ENCODE measurements at regions not wholly inside any gene's neighbourhood (a gene's known extent, or its start where the extent isn't known, plus 50 kb on each side); places are given as distances from the start of the nearest gene placed in this dataset.

GRCh38 chr15:47395076-47395475, 322.2 kb upstream of the SEMA6D start:
- Mint-ChIP-seq H3K27me3 (ENCODE audit: low read depth) (no peaks in the 10 kb centered on the region), H3K4me3 (no peak overlapping the region), H3K36me3 (ENCODE audit: insufficient read depth in 2 of 2) (no peaks in the 10 kb centered on the region), H3K4me1 (ENCODE audit: low read depth) (no peaks in the 10 kb centered on the region), H3K27ac (no peak overlapping the region), H3K9me3 (peaks cover 0 to 2% of the 10 kb centered on the region in 2 donors)
- no peak for ATAC-seq (replicated peaks in 1 of 2)
- DNase-seq = no peak

DNA sequence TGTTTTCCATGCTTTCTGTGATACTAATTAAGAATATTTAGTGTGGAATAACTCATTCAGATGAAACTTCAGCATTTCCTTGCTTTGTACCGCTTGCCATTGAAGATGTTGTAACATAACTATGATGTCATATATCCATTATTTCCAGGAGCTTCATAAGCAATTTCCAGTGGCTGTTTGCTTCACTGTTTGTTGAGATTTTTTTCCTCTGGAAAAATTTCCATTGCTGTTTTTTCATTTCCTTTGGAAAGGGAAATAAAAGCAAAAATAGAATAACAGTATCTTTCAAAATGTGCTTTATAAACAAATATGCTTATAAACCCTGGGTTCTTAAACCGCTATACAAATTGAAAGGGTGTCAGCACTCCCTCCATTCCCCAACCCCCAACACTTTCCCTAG, 319.6 kb upstream of the SEMA6D start:
- H3K4me3 Mint-ChIP-seq = no peak overlapping the region
- DNase-seq = no peak
- H3K4me1 Mint-ChIP-seq (ENCODE audit: low read depth) = no peaks in the 10 kb centered on the region
- no peaks in the 10 kb centered on the region for H3K27me3 Mint-ChIP-seq (ENCODE audit: low read depth)
- H3K36me3 Mint-ChIP-seq (ENCODE audit: insufficient read depth in 2 of 2) = no peaks in the 10 kb centered on the region
- no peak for ATAC-seq (replicated peaks in 1 of 2)
- H3K27ac Mint-ChIP-seq = no peak overlapping the region
- H3K9me3 Mint-ChIP-seq = peaks cover 0 to 3% of the 10 kb centered on the region in 2 donors

- Mint-ChIP-seq H3K4me3 (no peak overlapping the region), H3K27ac (no peak overlapping the region), H3K4me1 (ENCODE audit: low read depth) (no peaks in the 10 kb centered on the region), H3K9me3 (peaks cover 0 to 5% of the 10 kb centered on the region in 2 donors), H3K36me3 (ENCODE audit: insufficient read depth in 2 of 2) (no peaks in the 10 kb centered on the region), H3K27me3 (ENCODE audit: low read depth) (peaks cover under 1% of the 10 kb centered on the region)
- DNase-seq (no peak), ATAC-seq (replicated peaks in 1 of 2) (no peak)
Observed at GRCh38 chr15:47398132-47398531, 319.2 kb upstream of the SEMA6D start.

DNA sequence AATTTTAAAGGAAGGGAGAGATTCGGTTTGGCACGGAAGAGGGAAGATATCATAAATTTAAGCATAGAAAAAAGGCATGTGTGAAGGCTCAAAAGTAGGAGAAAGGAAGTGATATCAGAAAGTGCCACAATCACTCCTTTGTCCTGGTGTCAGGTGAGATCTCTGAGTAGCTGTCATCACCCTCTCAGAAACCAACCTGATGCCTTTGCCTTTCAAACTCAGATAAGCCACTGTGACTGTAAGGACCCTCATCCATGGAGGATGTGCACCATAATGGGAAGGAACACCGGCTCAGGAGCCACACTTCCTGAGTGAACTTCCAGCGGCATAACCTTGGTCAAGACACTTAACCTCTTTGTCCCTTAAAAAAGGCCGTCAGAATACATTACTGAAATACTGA, 318.7 kb upstream of the SEMA6D start:
- H3K27ac Mint-ChIP-seq = no peak overlapping the region
- no peak overlapping the region for H3K4me3 Mint-ChIP-seq
- peaks cover 5% of the 10 kb centered on the region for H3K27me3 Mint-ChIP-seq (ENCODE audit: low read depth)
- ATAC-seq (replicated peaks in 1 of 2) = no peak
- no peaks in the 10 kb centered on the region for H3K36me3 Mint-ChIP-seq (ENCODE audit: insufficient read depth in 2 of 2)
- DNase-seq = no peak
- peaks cover 0 to 5% of the 10 kb centered on the region in 2 donors for H3K9me3 Mint-ChIP-seq
- H3K4me1 Mint-ChIP-seq (ENCODE audit: low read depth) = no peaks in the 10 kb centered on the region

- ATAC-seq (replicated peaks in 1 of 2) (no peak), DNase-seq (no peak)
- H3K4me3 Mint-ChIP-seq = no peak overlapping the region
- no peaks in the 10 kb centered on the region for H3K4me1 Mint-ChIP-seq (ENCODE audit: low read depth)
- peaks cover 5% of the 10 kb centered on the region for H3K27me3 Mint-ChIP-seq (ENCODE audit: low read depth)
- H3K27ac Mint-ChIP-seq = no peak overlapping the region
- no peaks in the 10 kb centered on the region for H3K36me3 Mint-ChIP-seq (ENCODE audit: insufficient read depth in 2 of 2)
- H3K9me3 Mint-ChIP-seq = peaks cover 0 to 5% of the 10 kb centered on the region in 2 donors
Observed at GRCh38 chr15:47399100-47399499, 318.2 kb upstream of the SEMA6D start.

DNA sequence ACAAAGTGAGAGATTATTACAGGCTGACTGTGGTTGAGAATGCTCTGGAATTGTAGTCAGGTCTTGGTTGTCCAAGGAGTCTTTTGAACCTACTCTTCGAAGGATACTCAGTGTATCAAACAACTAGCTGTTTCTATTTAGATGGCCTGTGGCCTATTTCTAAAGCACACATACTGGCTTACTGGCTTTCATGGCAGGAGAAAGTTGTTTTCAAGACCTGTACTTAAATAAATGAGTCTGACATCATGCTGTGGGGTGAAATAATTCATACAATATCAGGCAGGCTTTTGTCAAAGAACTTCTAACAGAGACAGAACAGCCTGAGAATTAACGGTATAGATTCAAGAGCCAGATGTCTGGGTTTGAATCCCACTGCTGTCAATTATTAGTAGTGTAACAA, 316.7 kb upstream of the SEMA6D start:
- peaks cover 0 to 5% of the 10 kb centered on the region in 2 donors for H3K9me3 Mint-ChIP-seq
- no peak for ATAC-seq (replicated peaks in 1 of 2)
- peaks cover 5% of the 10 kb centered on the region for H3K27me3 Mint-ChIP-seq (ENCODE audit: low read depth)
- H3K36me3 Mint-ChIP-seq (ENCODE audit: insufficient read depth in 2 of 2) = no peaks in the 10 kb centered on the region
- no peak overlapping the region for H3K27ac Mint-ChIP-seq
- DNase-seq = no peak
- H3K4me1 Mint-ChIP-seq (ENCODE audit: low read depth) = no peaks in the 10 kb centered on the region
- no peak overlapping the region for H3K4me3 Mint-ChIP-seq

DNA sequence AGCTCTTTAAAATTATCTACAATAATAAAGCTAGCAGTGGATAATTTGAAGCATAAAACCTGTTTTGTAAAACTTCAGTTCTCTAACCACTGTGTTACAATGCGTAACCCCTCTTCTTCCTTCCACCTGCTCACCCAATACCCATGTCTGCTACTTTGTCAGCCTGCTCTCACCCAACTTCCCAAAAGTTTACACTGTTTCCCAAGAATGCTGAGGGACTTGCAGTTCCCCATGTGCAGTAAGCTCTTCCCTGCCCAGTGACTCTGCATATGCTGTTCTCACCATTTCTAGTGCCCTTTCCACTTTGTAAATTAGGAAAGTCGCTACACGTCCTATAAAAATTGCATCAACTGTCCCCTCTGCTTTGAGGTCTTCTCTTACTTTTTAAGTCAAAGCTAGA, 315.9 kb upstream of the SEMA6D start:
- Mint-ChIP-seq H3K4me3 (no peak overlapping the region), H3K4me1 (ENCODE audit: low read depth) (no peaks in the 10 kb centered on the region), H3K9me3 (peaks cover 0 to 5% of the 10 kb centered on the region in 2 donors), H3K27me3 (ENCODE audit: low read depth) (peaks cover 5% of the 10 kb centered on the region), H3K27ac (no peak overlapping the region), H3K36me3 (ENCODE audit: insufficient read depth in 2 of 2) (no peaks in the 10 kb centered on the region)
- no peak for DNase-seq
- ATAC-seq (replicated peaks in 1 of 2) = no peak

GRCh38 chr15:47402829-47403228, 314.5 kb upstream of the SEMA6D start:
- Mint-ChIP-seq H3K36me3 (ENCODE audit: insufficient read depth in 2 of 2) (no peaks in the 10 kb centered on the region), H3K27me3 (ENCODE audit: low read depth) (peaks cover 5% of the 10 kb centered on the region), H3K4me1 (ENCODE audit: low read depth) (no peaks in the 10 kb centered on the region), H3K4me3 (no peak overlapping the region), H3K27ac (no peak overlapping the region), H3K9me3 (peaks cover 0 to 5% of the 10 kb centered on the region in 2 donors)
- no peak for DNase-seq
- ATAC-seq (replicated peaks in 1 of 2) = no peak

GRCh38 chr15:47404877-47405276, 312.4 kb upstream of the SEMA6D start:
- no peak for ATAC-seq (replicated peaks in 1 of 2)
- Mint-ChIP-seq H3K9me3 (peaks cover 0 to 3% of the 10 kb centered on the region in 2 donors), H3K4me3 (no peak overlapping the region), H3K36me3 (ENCODE audit: insufficient read depth in 2 of 2) (no peaks in the 10 kb centered on the region), H3K4me1 (ENCODE audit: low read depth) (no peaks in the 10 kb centered on the region), H3K27me3 (ENCODE audit: low read depth) (peaks cover 5% of the 10 kb centered on the region), H3K27ac (no peak overlapping the region)
- no peak for DNase-seq

GRCh38 chr15:47405365-47406162, 311.7 kb upstream of the SEMA6D start:
- Mint-ChIP-seq H3K9me3 (peaks cover 0 to 3% of the 10 kb centered on the region in 2 donors), H3K4me3 (no peak overlapping the region)

GRCh38 chr15:47407692-47408091, 309.6 kb upstream of the SEMA6D start:
- ATAC-seq (replicated peaks in 1 of 2) (no peak), DNase-seq (no peak)
- Mint-ChIP-seq H3K27ac (no peak overlapping the region), H3K4me1 (ENCODE audit: low read depth) (no peaks in the 10 kb centered on the region), H3K27me3 (ENCODE audit: low read depth) (peaks cover 5% of the 10 kb centered on the region), H3K4me3 (no peak overlapping the region), H3K9me3 (peaks cover 0 to 2% of the 10 kb centered on the region in 2 donors), H3K36me3 (ENCODE audit: insufficient read depth in 2 of 2) (no peaks in the 10 kb centered on the region)

More at GRCh38 chr15:47405365-47406162, 311.7 kb upstream of the SEMA6D start:
- no peaks in the 10 kb centered on the region for H3K36me3 Mint-ChIP-seq (ENCODE audit: insufficient read depth in 2 of 2)
- no peaks in the 10 kb centered on the region for H3K4me1 Mint-ChIP-seq (ENCODE audit: low read depth)
- H3K27ac Mint-ChIP-seq = no peak overlapping the region
- no peak for DNase-seq
- peaks cover 5% of the 10 kb centered on the region for H3K27me3 Mint-ChIP-seq (ENCODE audit: low read depth)
- no peak for ATAC-seq (replicated peaks in 1 of 2)

- H3K36me3 Mint-ChIP-seq (ENCODE audit: insufficient read depth in 2 of 2) = no peaks in the 10 kb centered on the region
- H3K27me3 Mint-ChIP-seq (ENCODE audit: low read depth) = no peaks in the 10 kb centered on the region
- H3K4me1 Mint-ChIP-seq (ENCODE audit: low read depth) = no peaks in the 10 kb centered on the region
- no peaks in the 10 kb centered on the region for H3K9me3 Mint-ChIP-seq
- H3K27ac Mint-ChIP-seq = no peak overlapping the region
- ATAC-seq (replicated peaks in 1 of 2) (no peak), DNase-seq (no peak)
- no peak overlapping the region for H3K4me3 Mint-ChIP-seq
Observed at GRCh38 chr15:47409038-47409437, 308.3 kb upstream of the SEMA6D start.

GRCh38 chr15:47409600-47409999, 307.7 kb upstream of the SEMA6D start:
- H3K27me3 Mint-ChIP-seq (ENCODE audit: low read depth) = no peaks in the 10 kb centered on the region
- H3K36me3 Mint-ChIP-seq (ENCODE audit: insufficient read depth in 2 of 2) = no peaks in the 10 kb centered on the region
- H3K4me1 Mint-ChIP-seq (ENCODE audit: low read depth) = no peaks in the 10 kb centered on the region
- no peak overlapping the region for H3K4me3 Mint-ChIP-seq
- no peak for DNase-seq
- H3K27ac Mint-ChIP-seq = no peak overlapping the region
- H3K9me3 Mint-ChIP-seq = no peaks in the 10 kb centered on the region
- ATAC-seq (replicated peaks in 1 of 2) = no peak

DNA sequence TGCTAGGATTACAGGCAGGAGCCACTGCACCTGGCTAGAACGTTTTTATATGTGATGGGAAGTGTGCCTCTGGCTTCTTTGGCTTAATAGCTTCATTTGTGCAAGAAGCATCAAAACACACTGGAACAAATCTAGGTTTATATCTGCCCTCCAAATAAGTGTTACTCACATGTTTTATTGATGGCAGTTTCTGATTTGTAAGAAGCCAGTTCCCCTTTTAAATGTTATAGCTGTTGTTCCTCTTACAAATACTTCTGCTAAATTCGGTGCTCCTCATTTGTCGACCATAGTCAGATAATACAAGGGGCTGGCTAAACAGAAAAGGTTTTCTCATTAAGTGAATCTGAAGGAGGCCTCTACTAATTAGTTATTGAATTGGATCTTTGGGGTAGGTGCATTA, 307.1 kb upstream of the SEMA6D start:
- no peak overlapping the region for H3K4me3 Mint-ChIP-seq
- H3K27me3 Mint-ChIP-seq (ENCODE audit: low read depth) = no peaks in the 10 kb centered on the region
- H3K36me3 Mint-ChIP-seq (ENCODE audit: insufficient read depth in 2 of 2) = no peaks in the 10 kb centered on the region
- no peaks in the 10 kb centered on the region for H3K9me3 Mint-ChIP-seq
- no peak for DNase-seq
- no peak for ATAC-seq (replicated peaks in 1 of 2)
- H3K27ac Mint-ChIP-seq = no peak overlapping the region
- no peaks in the 10 kb centered on the region for H3K4me1 Mint-ChIP-seq (ENCODE audit: low read depth)
